Activated B cell treated with CpG ODN at 0.5 μM for 24 hours (primary cell): ENCODE measurements at regions not wholly inside any gene's neighbourhood (a gene's known extent, or its start where the extent isn't known, plus 50 kb on each side); places are given as distances from the start of the nearest gene placed in this dataset.

Experiments used
- ATAC-seq: fragments of 200-7000 bp; cut with Tn5 transposase; one replicate; pipeline ENCODE4 v1.10.0; 2021; ENCODE audit warnings: low read depth, mild to moderate bottlenecking, moderate library complexity
- CTCF ChIA-PET: fragments of 350-600 bp; sonication (Branson Sonifier 250); formaldehyde crosslinking; loops from one replicate; lab custom pipeline; 2021; ENCODE audit warnings: antibody characterized with exemption; lab: Charles Lee
- POLR2A ChIA-PET: fragments of 350-600 bp; sonication (Branson Sonifier 250); formaldehyde crosslinking; loops from one replicate; lab custom pipeline; 2021; ENCODE audit warnings: antibody characterized with exemption; lab: Charles Lee
- DNase-seq: peaks from one replicate; pipeline ENCODE4 v3.0.0; 2022
- H3K27ac Mint-ChIP-seq: one replicate; pipeline ENCODE4 v1.8.0; 2020; ENCODE audit warnings: mixed read lengths
- H3K27me3 Mint-ChIP-seq: one replicate; pipeline ENCODE4 v1.8.0; 2021; ENCODE audit warnings: mixed read lengths
- H3K36me3 Mint-ChIP-seq: one replicate; pipeline ENCODE4 v1.8.0; 2021; ENCODE audit warnings: low read depth, mixed read lengths
- H3K4me1 Mint-ChIP-seq: one replicate; pipeline ENCODE4 v1.8.0; 2021; ENCODE audit warnings: mixed read lengths
- H3K4me3 Mint-ChIP-seq: one replicate; pipeline ENCODE4 v1.8.0; 2020; ENCODE audit warnings: mild to moderate bottlenecking, mixed read lengths
- H3K9me3 Mint-ChIP-seq: one replicate; pipeline ENCODE4 v1.8.0; 2020; ENCODE audit warnings: mixed read lengths
- CTCF ChIP-seq: fragments of 200-600 bp; IDR thresholded peaks from one replicate; pipeline ENCODE4 v1.8.0; 2022; ENCODE audit warnings: antibody characterized with exemption, mild to moderate bottlenecking
- intact Hi-C: fragments of 100-400 bp; cut with micrococcal nuclease; formaldehyde crosslinking; loops from one replicate; pipeline ENCODE4 v1.15.1; 2024

- Mint-ChIP-seq H3K4me1 (no peaks in the 10 kb centered on the region), H3K4me3 (no peak overlapping the region), H3K27ac (no peak overlapping the region), H3K36me3 (no peaks in the 10 kb centered on the region), H3K9me3 (peaks cover 10% of the 10 kb centered on the region), H3K27me3 (no peaks in the 10 kb centered on the region)
- TF ChIP-seq CTCF: no peak
- intact Hi-C loops: no loop called here
- POLR2A ChIA-PET: no interaction called here
- CTCF ChIA-PET: no interaction called here
- ATAC-seq (no peak), DNase-seq (no peak)
These were observed 2293.6 kb downstream of the TP53TG3F start for GRCh38 chr16:35752773-35753558.

- no peak for TF ChIP-seq CTCF
- no peaks in the 10 kb centered on the region for H3K27me3 Mint-ChIP-seq
- peaks cover 10% of the 10 kb centered on the region for H3K9me3 Mint-ChIP-seq
- H3K4me1 Mint-ChIP-seq: no peaks in the 10 kb centered on the region
- no peak overlapping the region for H3K27ac Mint-ChIP-seq
- DNase-seq (no peak), ATAC-seq (no peak)
- ChIA-PET POLR2A (no interaction called here), CTCF (no interaction called here)
- intact Hi-C loops: no loop called here
- H3K36me3 Mint-ChIP-seq: no peaks in the 10 kb centered on the region
- no peak overlapping the region for H3K4me3 Mint-ChIP-seq
These were observed 2294.4 kb downstream of the TP53TG3F start for GRCh38 chr16:35753559-35754390.

- ChIA-PET CTCF (no interaction called here), POLR2A (no interaction called here)
- Mint-ChIP-seq H3K9me3 (peaks cover 6% of the 10 kb centered on the region), H3K4me1 (no peaks in the 10 kb centered on the region), H3K27ac (no peak overlapping the region), H3K27me3 (no peaks in the 10 kb centered on the region), H3K4me3 (no peak overlapping the region), H3K36me3 (no peaks in the 10 kb centered on the region)
- DNase-seq (no peak), ATAC-seq (no peak)
- intact Hi-C loops: no loop called here
- no peak for TF ChIP-seq CTCF
These were observed 2295.3 kb downstream of the TP53TG3F start for GRCh38 chr16:35754391-35755369.

- Mint-ChIP-seq H3K4me1 (no peaks in the 10 kb centered on the region), H3K27me3 (no peaks in the 10 kb centered on the region), H3K9me3 (peaks cover 19% of the 10 kb centered on the region), H3K4me3 (no peak overlapping the region), H3K27ac (no peak overlapping the region), H3K36me3 (no peaks in the 10 kb centered on the region)
- intact Hi-C loops: no loop called here
- no peak for TF ChIP-seq CTCF
- POLR2A ChIA-PET: no interaction called here
- DNase-seq (no peak), ATAC-seq (no peak)
- CTCF ChIA-PET: no interaction called here
These were observed 2329.0 kb downstream of the TP53TG3F start for GRCh38 chr16:35788381-35788780.
